ENCODE measurements at regions not wholly inside any gene's neighbourhood (a gene's known extent, or its start where the extent isn't known, plus 50 kb on each side); places are given as distances from the start of the nearest gene placed in this dataset.

DNA sequence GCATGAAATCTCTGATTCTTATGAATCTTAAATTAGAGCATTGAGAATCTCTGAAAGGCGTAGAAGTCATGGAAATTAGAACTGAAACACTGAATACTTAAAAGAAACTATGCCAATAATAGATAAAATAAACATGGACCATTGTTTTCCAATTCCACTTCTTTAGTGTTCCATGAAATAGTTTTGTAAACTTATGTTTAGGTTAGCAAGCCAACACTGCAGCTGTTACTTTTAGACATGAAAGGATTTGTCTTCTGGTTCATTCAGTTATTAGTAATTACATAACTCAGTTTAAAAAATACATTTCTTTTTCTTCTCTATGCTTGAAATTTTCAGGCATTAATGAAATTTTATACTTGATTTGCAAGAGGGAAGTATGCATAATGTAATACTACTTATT is 733.4 kb upstream of the NUDT12 start:
- no peaks in the 10 kb centered on the region for H3K79me1 ChIP-seq (ENCODE audit: low read length)
- no peak overlapping the region for H4K5ac ChIP-seq (ENCODE audit: low read length)
- H3K23ac ChIP-seq (ENCODE audit: low read length) = no peak overlapping the region
- H3K4me3 ChIP-seq (ENCODE audit: low read length) = no peak overlapping the region
- DNase-seq = no peak
- H3K36me3 ChIP-seq (ENCODE audit: control insufficient read depth, insufficient read depth, low read length) = no peaks in the 10 kb centered on the region
- WGBS (ENCODE audit: extremely low coverage, insufficient coverage, low lambda C conversion rate) = no CpG with 5 or more reads among the region's 1 CpG
- H3K18ac ChIP-seq (ENCODE audit: low read length) = no peak overlapping the region
- H3K4me1 ChIP-seq (ENCODE audit: control insufficient read depth, low read depth, low read length) = no peaks in the 10 kb centered on the region
- H2BK5ac ChIP-seq (ENCODE audit: low read length) = no peak overlapping the region
- H2AK5ac ChIP-seq (ENCODE audit: low read length) = no peak overlapping the region
- H3K4ac ChIP-seq (ENCODE audit: low read depth, low read length) = no peak overlapping the region
- no peak overlapping the region for H3K27ac ChIP-seq (ENCODE audit: low read depth, low read length)
- H2BK120ac ChIP-seq (ENCODE audit: low read depth, low read length) = no peak overlapping the region
- H3K79me2 ChIP-seq (ENCODE audit: control insufficient read depth, insufficient read depth, low read length) = no peaks in the 10 kb centered on the region
- H3K9ac ChIP-seq (ENCODE audit: low read length) = no peak overlapping the region
- no peak overlapping the region for H2BK15ac ChIP-seq (replicated peaks; ENCODE audit: low read depth)
- no peak overlapping the region for H3K56ac ChIP-seq (ENCODE audit: low read length)
- no peaks in the 10 kb centered on the region for H3K27me3 ChIP-seq (ENCODE audit: insufficient read depth, low read length, poor library complexity)
- H4K8ac ChIP-seq (ENCODE audit: low read depth, low read length) = no peak overlapping the region
- H3K4me2 ChIP-seq (ENCODE audit: low read length) = no peak overlapping the region

- no peaks in the 10 kb centered on the region for H3K79me2 ChIP-seq (ENCODE audit: control insufficient read depth, insufficient read depth, low read length)
- H3K27me3 ChIP-seq (ENCODE audit: insufficient read depth, low read length, poor library complexity) = no peaks in the 10 kb centered on the region
- no CpG with 5 or more reads among the region's 1 CpG for WGBS (ENCODE audit: extremely low coverage, insufficient coverage, low lambda C conversion rate)
- H3K4me3 ChIP-seq (ENCODE audit: low read length) = no peak overlapping the region
- H3K4ac ChIP-seq (ENCODE audit: low read depth, low read length) = no peak overlapping the region
- no peak overlapping the region for H2AK5ac ChIP-seq (ENCODE audit: low read length)
- no peak overlapping the region for H3K9ac ChIP-seq (ENCODE audit: low read length)
- H3K18ac ChIP-seq (ENCODE audit: low read length) = no peak overlapping the region
- H3K56ac ChIP-seq (ENCODE audit: low read length) = no peak overlapping the region
- H2BK15ac ChIP-seq (replicated peaks; ENCODE audit: low read depth) = no peak overlapping the region
- H3K27ac ChIP-seq (ENCODE audit: low read depth, low read length) = no peak overlapping the region
- no peak overlapping the region for H3K4me2 ChIP-seq (ENCODE audit: low read length)
- H3K23ac ChIP-seq (ENCODE audit: low read length) = no peak overlapping the region
- DNase-seq = no peak
- H2BK120ac ChIP-seq (ENCODE audit: low read depth, low read length) = no peak overlapping the region
- no peaks in the 10 kb centered on the region for H3K79me1 ChIP-seq (ENCODE audit: low read length)
- H4K8ac ChIP-seq (ENCODE audit: low read depth, low read length) = no peak overlapping the region
- H3K36me3 ChIP-seq (ENCODE audit: control insufficient read depth, insufficient read depth, low read length) = no peaks in the 10 kb centered on the region
- H4K5ac ChIP-seq (ENCODE audit: low read length) = no peak overlapping the region
- no peak overlapping the region for H2BK5ac ChIP-seq (ENCODE audit: low read length)
- no peaks in the 10 kb centered on the region for H3K4me1 ChIP-seq (ENCODE audit: control insufficient read depth, low read depth, low read length)
Observed at GRCh38 chr5:104283136-104283535, 720.5 kb upstream of the NUDT12 start.

DNA sequence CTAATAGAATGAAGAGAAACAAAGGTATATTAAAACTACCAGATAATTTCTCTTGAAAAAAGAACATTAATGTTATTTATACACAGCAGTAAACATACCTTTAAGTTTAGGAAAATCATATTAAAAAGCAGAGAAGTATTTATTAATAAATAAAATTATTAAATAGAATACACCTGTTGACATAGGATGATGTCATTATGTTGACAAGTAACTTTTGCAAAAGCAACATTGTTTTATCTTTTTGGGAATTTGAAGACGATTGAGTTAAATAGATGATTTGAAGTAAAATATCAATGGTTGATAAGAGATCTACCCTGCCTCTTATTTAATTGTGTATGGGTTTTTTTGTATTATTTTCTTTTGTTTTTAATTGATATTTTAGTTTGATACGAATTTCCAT is 711.1 kb upstream of the NUDT12 start:
- no peak overlapping the region for H2AK5ac ChIP-seq (ENCODE audit: low read length)
- no peak overlapping the region for H2BK120ac ChIP-seq (ENCODE audit: low read depth, low read length)
- H3K27ac ChIP-seq (ENCODE audit: low read depth, low read length) = no peak overlapping the region
- H3K4me2 ChIP-seq (ENCODE audit: low read length) = no peak overlapping the region
- no peak for DNase-seq
- no peak overlapping the region for H3K23ac ChIP-seq (ENCODE audit: low read length)
- H2BK15ac ChIP-seq (replicated peaks; ENCODE audit: low read depth) = no peak overlapping the region
- H3K18ac ChIP-seq (ENCODE audit: low read length) = no peak overlapping the region
- H3K36me3 ChIP-seq (ENCODE audit: control insufficient read depth, insufficient read depth, low read length) = no peaks in the 10 kb centered on the region
- no peak overlapping the region for H3K4ac ChIP-seq (ENCODE audit: low read depth, low read length)
- 100% methylated on average over 2 of the region's 2 CpGs for WGBS (ENCODE audit: extremely low coverage, insufficient coverage, low lambda C conversion rate)
- H2BK5ac ChIP-seq (ENCODE audit: low read length) = no peak overlapping the region
- H3K4me1 ChIP-seq (ENCODE audit: control insufficient read depth, low read depth, low read length) = no peaks in the 10 kb centered on the region
- H3K9ac ChIP-seq (ENCODE audit: low read length) = no peak overlapping the region
- H4K8ac ChIP-seq (ENCODE audit: low read depth, low read length) = no peak overlapping the region
- no peak overlapping the region for H4K5ac ChIP-seq (ENCODE audit: low read length)
- no peak overlapping the region for H3K56ac ChIP-seq (ENCODE audit: low read length)
- H3K27me3 ChIP-seq (ENCODE audit: insufficient read depth, low read length, poor library complexity) = no peaks in the 10 kb centered on the region
- H3K4me3 ChIP-seq (ENCODE audit: low read length) = no peak overlapping the region
- no peaks in the 10 kb centered on the region for H3K79me1 ChIP-seq (ENCODE audit: low read length)
- H3K79me2 ChIP-seq (ENCODE audit: control insufficient read depth, insufficient read depth, low read length) = no peaks in the 10 kb centered on the region

DNA sequence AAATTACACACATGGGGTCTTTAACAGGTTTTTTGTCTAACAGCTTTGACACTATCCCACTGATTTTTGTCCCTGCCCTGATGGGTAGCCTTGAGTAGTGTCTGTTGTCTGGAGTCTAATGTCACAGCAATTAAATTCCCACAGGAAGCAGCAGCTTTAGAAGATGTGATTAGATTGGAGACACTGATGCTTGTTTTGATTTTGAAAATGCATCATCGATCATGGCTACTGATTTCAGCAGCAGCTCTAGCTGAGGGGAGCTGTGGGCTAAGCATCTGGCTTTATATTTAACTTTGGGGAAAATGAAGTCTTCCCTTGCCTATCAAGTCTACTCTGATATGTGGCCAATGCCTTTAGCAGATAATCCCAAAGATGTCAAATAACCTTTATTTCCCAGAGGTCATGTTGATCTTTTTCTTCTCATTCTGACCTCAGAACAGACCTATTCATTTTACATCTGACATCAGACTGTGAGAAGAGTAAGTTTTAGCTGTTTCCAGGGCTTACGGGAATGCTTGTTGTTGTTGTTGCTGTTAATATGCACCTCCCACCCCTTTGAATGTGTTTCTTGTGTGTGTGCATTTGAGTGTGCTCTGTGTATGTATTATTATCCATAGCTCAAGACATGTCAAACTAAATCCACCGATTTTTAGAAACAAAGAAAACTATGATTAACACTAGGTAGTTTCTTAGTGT is 704.9 kb upstream of the NUDT12 start:
- H3K18ac ChIP-seq (ENCODE audit: low read length) = no peak overlapping the region
- no CpG with 5 or more reads among the region's 3 CpGs for WGBS (ENCODE audit: extremely low coverage, insufficient coverage, low lambda C conversion rate)

DNA sequence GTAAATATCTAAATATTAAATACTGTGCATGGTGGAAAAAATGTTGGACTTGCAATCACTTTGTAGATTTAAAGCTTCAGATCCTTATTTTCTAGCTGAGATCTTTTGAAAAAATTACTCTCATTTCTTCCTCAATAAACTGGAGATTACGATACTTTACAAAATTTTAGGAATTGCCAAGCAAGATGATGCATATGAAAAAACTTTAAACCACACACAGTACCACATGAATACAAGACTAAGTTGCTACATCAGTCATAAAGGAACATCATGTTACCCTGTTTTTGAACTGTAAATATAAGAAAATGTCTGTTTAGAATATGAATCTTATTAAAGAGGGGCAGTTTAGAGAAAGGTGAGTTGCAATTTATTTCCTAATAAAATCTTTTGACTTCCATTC is 703.6 kb upstream of the NUDT12 start:
- H3K56ac ChIP-seq (ENCODE audit: low read length) = no peak overlapping the region
- H3K27me3 ChIP-seq (ENCODE audit: insufficient read depth, low read length, poor library complexity) = no peaks in the 10 kb centered on the region
- no peak overlapping the region for H2BK5ac ChIP-seq (ENCODE audit: low read length)
- no peak overlapping the region for H2AK5ac ChIP-seq (ENCODE audit: low read length)
- peaks cover 2% of the 10 kb centered on the region for H3K4me1 ChIP-seq (ENCODE audit: control insufficient read depth, low read depth, low read length)
- no peak overlapping the region for H2BK120ac ChIP-seq (ENCODE audit: low read depth, low read length)
- no peak overlapping the region for H3K4me3 ChIP-seq (ENCODE audit: low read length)
- H3K9ac ChIP-seq (ENCODE audit: low read length) = no peak overlapping the region
- no peak for DNase-seq
- no peak overlapping the region for H2BK15ac ChIP-seq (replicated peaks; ENCODE audit: low read depth)
- no peaks in the 10 kb centered on the region for H3K36me3 ChIP-seq (ENCODE audit: control insufficient read depth, insufficient read depth, low read length)
- no peaks in the 10 kb centered on the region for H3K79me1 ChIP-seq (ENCODE audit: low read length)
- H4K5ac ChIP-seq (ENCODE audit: low read length) = no peak overlapping the region
- no peak overlapping the region for H3K4ac ChIP-seq (ENCODE audit: low read depth, low read length)
- no peak overlapping the region for H4K8ac ChIP-seq (ENCODE audit: low read depth, low read length)
- no peak overlapping the region for H3K27ac ChIP-seq (ENCODE audit: low read depth, low read length)
- no peak overlapping the region for H3K4me2 ChIP-seq (ENCODE audit: low read length)
- no CpG with 5 or more reads among the region's 1 CpG for WGBS (ENCODE audit: extremely low coverage, insufficient coverage, low lambda C conversion rate)
- no peak overlapping the region for H3K23ac ChIP-seq (ENCODE audit: low read length)
- H3K79me2 ChIP-seq (ENCODE audit: control insufficient read depth, insufficient read depth, low read length) = no peaks in the 10 kb centered on the region
- H3K18ac ChIP-seq (ENCODE audit: low read length) = no peak overlapping the region

More for the DNA sequence above, 704.9 kb upstream of the NUDT12 start:
- peak; percentile 67 for DNase-seq
- H2BK5ac ChIP-seq (ENCODE audit: low read length) = no peak overlapping the region
- no peak overlapping the region for H3K4me3 ChIP-seq (ENCODE audit: low read length)
- no peak overlapping the region for H3K27ac ChIP-seq (ENCODE audit: low read depth, low read length)
- H3K23ac ChIP-seq (ENCODE audit: low read length) = no peak overlapping the region
- no peaks in the 10 kb centered on the region for H3K79me1 ChIP-seq (ENCODE audit: low read length)
- H4K8ac ChIP-seq (ENCODE audit: low read depth, low read length) = no peak overlapping the region
- H3K36me3 ChIP-seq (ENCODE audit: control insufficient read depth, insufficient read depth, low read length) = no peaks in the 10 kb centered on the region
- H3K79me2 ChIP-seq (ENCODE audit: control insufficient read depth, insufficient read depth, low read length) = no peaks in the 10 kb centered on the region
- no peak overlapping the region for H3K56ac ChIP-seq (ENCODE audit: low read length)
- H3K4me2 ChIP-seq (ENCODE audit: low read length) = no peak overlapping the region
- no peak overlapping the region for H2AK5ac ChIP-seq (ENCODE audit: low read length)
- no peak overlapping the region for H2BK120ac ChIP-seq (ENCODE audit: low read depth, low read length)
- H3K27me3 ChIP-seq (ENCODE audit: insufficient read depth, low read length, poor library complexity) = no peaks in the 10 kb centered on the region
- peaks cover 2% of the 10 kb centered on the region for H3K4me1 ChIP-seq (ENCODE audit: control insufficient read depth, low read depth, low read length)
- no peak overlapping the region for H3K9ac ChIP-seq (ENCODE audit: low read length)
- no peak overlapping the region for H2BK15ac ChIP-seq (replicated peaks; ENCODE audit: low read depth)
- no peak overlapping the region for H4K5ac ChIP-seq (ENCODE audit: low read length)
- no peak overlapping the region for H3K4ac ChIP-seq (ENCODE audit: low read depth, low read length)

DNA sequence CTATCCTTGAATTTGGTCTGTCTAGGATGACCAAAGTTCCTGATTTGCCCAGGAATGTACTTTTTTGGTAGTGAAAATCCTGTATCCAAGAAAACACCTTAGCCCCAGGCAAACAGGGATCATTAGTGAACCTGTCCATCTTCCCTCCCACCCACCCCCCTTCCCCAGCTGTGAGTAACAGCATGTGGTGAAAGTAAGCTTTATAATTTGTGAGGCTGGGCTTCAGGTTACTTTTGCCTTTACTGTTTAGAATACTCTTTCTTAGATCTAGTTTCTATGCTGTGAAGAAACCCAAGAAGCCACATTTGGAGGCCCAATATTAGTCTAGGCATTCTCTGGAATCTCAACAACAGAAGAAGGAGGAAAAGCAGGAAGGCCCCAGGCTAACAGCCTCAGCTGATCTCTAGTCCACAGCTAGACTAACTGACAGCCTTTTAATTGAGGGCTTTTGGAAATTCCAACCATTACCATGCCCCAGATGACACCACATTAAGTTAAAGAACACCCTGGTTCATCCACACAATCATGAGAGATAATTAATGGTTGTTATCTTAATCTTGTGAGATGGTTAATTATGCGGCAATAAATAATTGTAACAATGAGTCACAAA is 703.0 kb upstream of the NUDT12 start:
- H3K9ac ChIP-seq (ENCODE audit: low read length) = no peak overlapping the region
- no CpG with 5 or more reads among the region's 1 CpG for WGBS (ENCODE audit: extremely low coverage, insufficient coverage, low lambda C conversion rate)
- no peak overlapping the region for H3K4me3 ChIP-seq (ENCODE audit: low read length)
- no peaks in the 10 kb centered on the region for H3K36me3 ChIP-seq (ENCODE audit: control insufficient read depth, insufficient read depth, low read length)
- DNase-seq = peak; percentile 69
- H2AK5ac ChIP-seq (ENCODE audit: low read length) = no peak overlapping the region
- no peak overlapping the region for H2BK120ac ChIP-seq (ENCODE audit: low read depth, low read length)
- H2BK15ac ChIP-seq (replicated peaks; ENCODE audit: low read depth) = no peak overlapping the region
- H2BK5ac ChIP-seq (ENCODE audit: low read length) = no peak overlapping the region
- H3K23ac ChIP-seq (ENCODE audit: low read length) = no peak overlapping the region
- H3K18ac ChIP-seq (ENCODE audit: low read length) = no peak overlapping the region
- no peak overlapping the region for H4K5ac ChIP-seq (ENCODE audit: low read length)
- H3K56ac ChIP-seq (ENCODE audit: low read length) = no peak overlapping the region
- H3K4me2 ChIP-seq (ENCODE audit: low read length) = no peak overlapping the region
- H3K79me1 ChIP-seq (ENCODE audit: low read length) = no peaks in the 10 kb centered on the region
- peaks cover 2% of the 10 kb centered on the region for H3K4me1 ChIP-seq (ENCODE audit: control insufficient read depth, low read depth, low read length)
- H3K4ac ChIP-seq (ENCODE audit: low read depth, low read length) = no peak overlapping the region
- H3K27me3 ChIP-seq (ENCODE audit: insufficient read depth, low read length, poor library complexity) = no peaks in the 10 kb centered on the region
- no peak overlapping the region for H4K8ac ChIP-seq (ENCODE audit: low read depth, low read length)
- peak overlapping the region; percentile 62 for H3K27ac ChIP-seq (ENCODE audit: low read depth, low read length)
- H3K79me2 ChIP-seq (ENCODE audit: control insufficient read depth, insufficient read depth, low read length) = no peaks in the 10 kb centered on the region
